Breast epithelium (tissue), 4 donors: ENCODE measurements at regions not wholly inside any gene's neighbourhood (a gene's known extent, or its start where the extent isn't known, plus 50 kb on each side); places are given as distances from the start of the nearest gene placed in this dataset.

Experiments
- DNase-seq, 2 donors: peaks; one replicate each; pipeline ENCODE4 v3.0.0-alpha.2; 2019; ENCODE audit warnings: low spot score in 2 of 2
- H3K27ac ChIP-seq, 2 donors: fragments of 200-600 bp; sonication (generic) in 1 of 2; one replicate each; pipeline ENCODE4 v1.5.1; 2016 to 2019; ENCODE audit warnings: mild to moderate bottlenecking in 1 of 2
- H3K27me3 ChIP-seq, 2 donors: fragments of 200-600 bp; sonication (generic) in 1 of 2; one replicate each; pipeline versions ENCODE4 v1.5.1 to v1.6.0; 2017 to 2019; ENCODE audit warnings: control low read depth in 1 of 2, mild to moderate bottlenecking in 1 of 2
- H3K36me3 ChIP-seq: fragments of 200-600 bp; one replicate; pipeline ENCODE4 v1.5.1; 2019
- H3K4me1 ChIP-seq, 2 donors: fragments of 200-600 bp; sonication (generic); one replicate each; pipeline ENCODE4 v1.5.1; 2016 to 2019; ENCODE audit warnings: control low read depth in 1 of 2
- H3K4me3 ChIP-seq, 3 donors: fragments of 200-600 bp; sonication (generic); 1 replicate in 2 of 3; 2 replicates in 1 of 3; pipeline ENCODE4 v1.5.1; 2016 to 2019; ENCODE audit warnings: mild to moderate bottlenecking in 3 of 3, moderate library complexity in 2 of 3
- H3K9me3 ChIP-seq, 2 donors: fragments of 200-600 bp; sonication (generic) in 1 of 2; one replicate each; pipeline ENCODE4 v1.5.1; 2016 to 2019; ENCODE audit warnings: control low read depth in 1 of 2
- CTCF ChIP-seq, 3 donors: fragments of 450-650 bp; IDR thresholded peaks; one replicate each; pipeline ENCODE4 v1.5.1; 2016 to 2017; ENCODE audit warnings: antibody characterized with exemption in 3 of 3, mild to moderate bottlenecking in 3 of 3, moderate library complexity in 3 of 3
- POLR2A ChIP-seq: fragments of 450-650 bp; IDR thresholded peaks from one replicate; pipeline ENCODE4 v1.6.1; 2016; ENCODE audit warnings: antibody characterized with exemption, mild to moderate bottlenecking, moderate library complexity
- POLR2AphosphoS5 ChIP-seq, 3 donors: sonication (generic); formaldehyde crosslinking; IDR thresholded peaks; one replicate each; pipeline ENCODE4 v1.6.1; 2017; ENCODE audit warnings: antibody characterized with exemption in 3 of 3
- intact Hi-C: fragments of 100-400 bp; cut with DNase I; formaldehyde crosslinking; loops from one replicate; pipeline ENCODE4 v1.15.1; 2023; ENCODE audit warnings: low total_unique reads

- TF ChIP-seq CTCF (IDR thresholded peaks at IDR 0.05) (no peak), POLR2AphosphoS5 (IDR thresholded peaks at IDR 0.05) (no peak), POLR2A (no peak)
- DNase-seq = no peak
- Histone ChIP-seq H3K27me3 (no peaks in the 10 kb centered on the region), H3K4me3 (no peak overlapping the region), H3K27ac (no peak overlapping the region), H3K4me1 (no peaks in the 10 kb centered on the region), H3K9me3 (no peaks in the 10 kb centered on the region), H3K36me3 (no peaks in the 10 kb centered on the region)
- intact Hi-C loops = no loop called here
These were observed 148.1 kb upstream of the EGLN3 start for GRCh38 chr14:34098985-34099349.

- Histone ChIP-seq H3K9me3 (no peaks in the 10 kb centered on the region), H3K4me3 (no peak overlapping the region), H3K27ac (no peak overlapping the region), H3K27me3 (no peaks in the 10 kb centered on the region), H3K4me1 (no peaks in the 10 kb centered on the region), H3K36me3 (no peaks in the 10 kb centered on the region)
- intact Hi-C loops = no loop called here
- DNase-seq = no peak
- TF ChIP-seq POLR2A (no peak), POLR2AphosphoS5 (IDR thresholded peaks at IDR 0.05) (no peak), CTCF (IDR thresholded peaks at IDR 0.05) (peak in 2 of 3 donors; percentile 50 to 66)
These were observed 147.4 kb upstream of the EGLN3 start for GRCh38 chr14:34098045-34098984.

GRCh38 chr14:34097644-34098043 is 146.8 kb upstream of the EGLN3 start:
- Histone ChIP-seq H3K27ac (no peak overlapping the region), H3K27me3 (no peaks in the 10 kb centered on the region), H3K36me3 (no peaks in the 10 kb centered on the region), H3K4me3 (no peak overlapping the region), H3K4me1 (no peaks in the 10 kb centered on the region), H3K9me3 (no peaks in the 10 kb centered on the region)
- TF ChIP-seq POLR2AphosphoS5 (IDR thresholded peaks at IDR 0.05) = no peak
- TF ChIP-seq POLR2A = no peak
- no peak for TF ChIP-seq CTCF (IDR thresholded peaks at IDR 0.05)
- DNase-seq = no peak
- intact Hi-C loops = no loop called here

GRCh38 chr14:34094384-34094783 is 143.5 kb upstream of the EGLN3 start:
- H3K27me3 ChIP-seq = no peaks in the 10 kb centered on the region
- no peaks in the 10 kb centered on the region for H3K4me1 ChIP-seq
- no peak for TF ChIP-seq POLR2A
- TF ChIP-seq CTCF (IDR thresholded peaks at IDR 0.05) = no peak
- TF ChIP-seq POLR2AphosphoS5 (IDR thresholded peaks at IDR 0.05) = no peak
- no peak overlapping the region for H3K27ac ChIP-seq
- no peaks in the 10 kb centered on the region for H3K9me3 ChIP-seq
- no peak overlapping the region for H3K4me3 ChIP-seq
- intact Hi-C loops = no loop called here
- no peak for DNase-seq
- no peaks in the 10 kb centered on the region for H3K36me3 ChIP-seq

GRCh38 chr14:34093883-34094282 is 143.0 kb upstream of the EGLN3 start:
- H3K27ac ChIP-seq = no peak overlapping the region
- no peak overlapping the region for H3K4me3 ChIP-seq
- no peaks in the 10 kb centered on the region for H3K27me3 ChIP-seq
- DNase-seq = no peak
- H3K9me3 ChIP-seq = no peaks in the 10 kb centered on the region
- TF ChIP-seq CTCF (IDR thresholded peaks at IDR 0.05) (no peak), POLR2A (no peak), POLR2AphosphoS5 (IDR thresholded peaks at IDR 0.05) (no peak)
- no peaks in the 10 kb centered on the region for H3K36me3 ChIP-seq
- H3K4me1 ChIP-seq = no peaks in the 10 kb centered on the region
- intact Hi-C loops = no loop called here
